ENCODE measurements at regions not wholly inside any gene's neighbourhood (a gene's known extent, or its start where the extent isn't known, plus 50 kb on each side); places are given as distances from the start of the nearest gene placed in this dataset.
"Not testable (repeated sequence)": the region's sequence is repeated elsewhere in the genome, so short reads cannot be mapped to it uniquely, and the experiment has no call there.

DNA sequence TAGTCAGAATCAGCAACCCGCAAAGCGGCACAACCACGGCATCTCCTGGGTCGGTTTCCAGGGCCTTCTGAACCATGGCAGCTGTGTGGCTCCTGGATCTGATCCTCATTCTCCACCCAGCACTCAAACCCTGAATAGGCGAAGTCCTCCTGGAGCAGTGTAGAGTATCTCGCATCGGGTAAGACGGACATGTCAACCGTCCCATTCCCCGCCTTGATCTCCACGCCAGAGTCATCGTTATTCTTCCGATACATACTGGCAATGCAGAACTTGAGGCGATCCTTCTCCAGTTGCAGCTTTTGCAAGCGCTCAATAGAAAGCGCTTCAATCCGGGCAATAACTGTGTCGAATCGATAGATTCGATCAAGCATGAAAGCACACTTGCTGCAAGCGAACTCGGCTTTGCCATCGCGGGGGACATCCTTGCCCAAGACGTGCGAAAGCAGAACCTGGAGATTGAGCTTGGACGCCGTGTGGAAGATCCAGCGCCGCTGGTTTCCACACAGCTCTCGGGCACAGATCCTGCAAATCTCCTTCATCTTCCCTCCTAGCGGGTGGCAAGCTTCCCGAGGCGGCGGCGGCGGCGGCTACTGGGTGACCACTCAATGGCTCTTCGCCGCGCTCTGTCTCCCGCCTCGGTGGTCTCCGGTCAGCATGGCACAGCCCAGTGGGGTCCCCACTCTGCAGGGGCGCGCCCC is 142.9 kb downstream of the NBPF8 start:
- not testable (repeated sequence) for H3K27ac ChIP-seq (ENCODE audit: low read length); H3K9ac ChIP-seq (ENCODE audit: low read length); H3K36me3 ChIP-seq (ENCODE audit: control insufficient read depth, low read depth, low read length); H3K9me3 ChIP-seq (ENCODE audit: control insufficient read depth, low read depth, low read length); H3K27me3 ChIP-seq (ENCODE audit: control insufficient read depth, insufficient read depth, low read length); H3K4me1 ChIP-seq (ENCODE audit: control insufficient read depth, low read depth, low read length)
- H3K4me3 ChIP-seq (ENCODE audit: low read length): peak overlapping the region; percentile 66

GRCh38 chr1:120558303-120559060 is 143.6 kb downstream of the NBPF8 start:
- H3K27ac ChIP-seq (ENCODE audit: low read length); H3K4me1 ChIP-seq (ENCODE audit: control insufficient read depth, low read depth, low read length); H3K9me3 ChIP-seq (ENCODE audit: control insufficient read depth, low read depth, low read length); H3K27me3 ChIP-seq (ENCODE audit: control insufficient read depth, insufficient read depth, low read length); H3K36me3 ChIP-seq (ENCODE audit: control insufficient read depth, low read depth, low read length); H3K9ac ChIP-seq (ENCODE audit: low read length): not testable (repeated sequence)
- H3K4me3 ChIP-seq (ENCODE audit: low read length): peak overlapping the region; percentile 37

GRCh38 chr1:120561767-120562166 is 146.9 kb downstream of the NBPF8 start:
- H3K36me3 ChIP-seq (ENCODE audit: control insufficient read depth, low read depth, low read length); H3K4me3 ChIP-seq (ENCODE audit: low read length); H3K27me3 ChIP-seq (ENCODE audit: control insufficient read depth, insufficient read depth, low read length); H3K9me3 ChIP-seq (ENCODE audit: control insufficient read depth, low read depth, low read length); H3K9ac ChIP-seq (ENCODE audit: low read length); H3K27ac ChIP-seq (ENCODE audit: low read length); H3K4me1 ChIP-seq (ENCODE audit: control insufficient read depth, low read depth, low read length): not testable (repeated sequence)

- H3K36me3 ChIP-seq (ENCODE audit: control insufficient read depth, low read depth, low read length); H3K27ac ChIP-seq (ENCODE audit: low read length); H3K9ac ChIP-seq (ENCODE audit: low read length); H3K27me3 ChIP-seq (ENCODE audit: control insufficient read depth, insufficient read depth, low read length); H3K9me3 ChIP-seq (ENCODE audit: control insufficient read depth, low read depth, low read length); H3K4me3 ChIP-seq (ENCODE audit: low read length); H3K4me1 ChIP-seq (ENCODE audit: control insufficient read depth, low read depth, low read length): not testable (repeated sequence)
These were observed 150.6 kb downstream of the NBPF8 start for GRCh38 chr1:120565396-120565795.

- not testable (repeated sequence) for H3K9me3 ChIP-seq (ENCODE audit: control insufficient read depth, low read depth, low read length); H3K4me3 ChIP-seq (ENCODE audit: low read length); H3K27me3 ChIP-seq (ENCODE audit: control insufficient read depth, insufficient read depth, low read length); H3K27ac ChIP-seq (ENCODE audit: low read length); H3K9ac ChIP-seq (ENCODE audit: low read length); H3K36me3 ChIP-seq (ENCODE audit: control insufficient read depth, low read depth, low read length); H3K4me1 ChIP-seq (ENCODE audit: control insufficient read depth, low read depth, low read length)
These were observed 152.8 kb downstream of the NBPF8 start for GRCh38 chr1:120567620-120568019.

DNA sequence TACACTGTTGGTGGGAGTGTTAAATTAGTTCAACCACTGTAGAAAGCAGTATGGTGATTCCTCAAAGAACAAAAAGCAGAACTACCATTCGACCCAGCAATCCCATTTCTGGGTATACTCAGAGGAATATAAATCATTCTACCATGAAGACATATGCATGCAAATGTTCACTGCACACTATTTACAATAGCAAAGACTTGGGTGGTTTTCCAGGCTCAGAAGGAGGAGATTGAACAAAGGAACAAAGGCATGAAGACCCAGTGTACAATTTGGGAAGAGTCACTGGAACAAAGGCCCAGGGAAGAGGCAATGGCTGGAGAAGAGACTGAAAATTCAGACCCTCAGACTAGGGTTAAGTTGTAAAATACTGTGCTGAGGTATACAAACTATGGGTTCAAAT is 148.5 kb upstream of the NBPF26 start:
- H3K4me3 ChIP-seq (ENCODE audit: low read length); H3K27ac ChIP-seq (ENCODE audit: low read length); H3K4me1 ChIP-seq (ENCODE audit: control insufficient read depth, low read depth, low read length); H3K9me3 ChIP-seq (ENCODE audit: control insufficient read depth, low read depth, low read length); H3K27me3 ChIP-seq (ENCODE audit: control insufficient read depth, insufficient read depth, low read length); H3K9ac ChIP-seq (ENCODE audit: low read length); H3K36me3 ChIP-seq (ENCODE audit: control insufficient read depth, low read depth, low read length): not testable (repeated sequence)

DNA sequence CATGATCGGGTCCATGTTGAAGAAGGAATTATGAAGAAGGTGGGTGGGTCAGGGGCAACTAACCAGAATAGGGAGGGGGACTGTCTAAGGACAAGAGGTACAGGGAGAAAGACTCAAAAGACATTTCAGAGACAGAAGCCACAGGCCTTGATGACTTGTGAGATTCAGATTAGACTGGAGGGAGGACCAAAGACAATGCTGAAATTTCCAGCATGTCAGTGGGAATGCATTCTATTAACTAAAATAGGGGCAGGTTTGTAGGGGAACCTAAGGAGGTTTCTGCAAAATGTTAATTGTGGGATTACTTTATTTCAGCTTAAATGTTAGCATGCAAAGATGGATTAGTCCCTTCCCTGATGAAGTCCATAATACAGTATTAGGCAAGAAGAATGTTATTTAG is 141.6 kb upstream of the NBPF26 start:
- not testable (repeated sequence) for H3K27ac ChIP-seq (ENCODE audit: low read length); H3K27me3 ChIP-seq (ENCODE audit: control insufficient read depth, insufficient read depth, low read length); H3K36me3 ChIP-seq (ENCODE audit: control insufficient read depth, low read depth, low read length); H3K9ac ChIP-seq (ENCODE audit: low read length); H3K4me3 ChIP-seq (ENCODE audit: low read length); H3K4me1 ChIP-seq (ENCODE audit: control insufficient read depth, low read depth, low read length); H3K9me3 ChIP-seq (ENCODE audit: control insufficient read depth, low read depth, low read length)

GRCh38 chr1:120586053-120586452 is 137.7 kb upstream of the NBPF26 start:
- not testable (repeated sequence) for H3K27ac ChIP-seq (ENCODE audit: low read length); H3K4me1 ChIP-seq (ENCODE audit: control insufficient read depth, low read depth, low read length); H3K36me3 ChIP-seq (ENCODE audit: control insufficient read depth, low read depth, low read length); H3K9me3 ChIP-seq (ENCODE audit: control insufficient read depth, low read depth, low read length); H3K27me3 ChIP-seq (ENCODE audit: control insufficient read depth, insufficient read depth, low read length); H3K4me3 ChIP-seq (ENCODE audit: low read length); H3K9ac ChIP-seq (ENCODE audit: low read length)

GRCh38 chr1:120588811-120589210 is 134.9 kb upstream of the NBPF26 start:
- H3K36me3 ChIP-seq (ENCODE audit: control insufficient read depth, low read depth, low read length); H3K4me1 ChIP-seq (ENCODE audit: control insufficient read depth, low read depth, low read length); H3K9me3 ChIP-seq (ENCODE audit: control insufficient read depth, low read depth, low read length); H3K9ac ChIP-seq (ENCODE audit: low read length); H3K4me3 ChIP-seq (ENCODE audit: low read length); H3K27me3 ChIP-seq (ENCODE audit: control insufficient read depth, insufficient read depth, low read length); H3K27ac ChIP-seq (ENCODE audit: low read length): not testable (repeated sequence)

GRCh38 chr1:120591774-120592173 is 132.0 kb upstream of the NBPF26 start:
- not testable (repeated sequence) for H3K27me3 ChIP-seq (ENCODE audit: control insufficient read depth, insufficient read depth, low read length); H3K36me3 ChIP-seq (ENCODE audit: control insufficient read depth, low read depth, low read length); H3K9ac ChIP-seq (ENCODE audit: low read length); H3K9me3 ChIP-seq (ENCODE audit: control insufficient read depth, low read depth, low read length); H3K4me3 ChIP-seq (ENCODE audit: low read length); H3K27ac ChIP-seq (ENCODE audit: low read length); H3K4me1 ChIP-seq (ENCODE audit: control insufficient read depth, low read depth, low read length)

GRCh38 chr1:120592943-120593342 is 130.8 kb upstream of the NBPF26 start:
- not testable (repeated sequence) for H3K9me3 ChIP-seq (ENCODE audit: control insufficient read depth, low read depth, low read length); H3K27me3 ChIP-seq (ENCODE audit: control insufficient read depth, insufficient read depth, low read length); H3K4me1 ChIP-seq (ENCODE audit: control insufficient read depth, low read depth, low read length); H3K36me3 ChIP-seq (ENCODE audit: control insufficient read depth, low read depth, low read length); H3K27ac ChIP-seq (ENCODE audit: low read length); H3K9ac ChIP-seq (ENCODE audit: low read length); H3K4me3 ChIP-seq (ENCODE audit: low read length)

GRCh38 chr1:120593648-120594047 is 130.1 kb upstream of the NBPF26 start:
- not testable (repeated sequence) for H3K9me3 ChIP-seq (ENCODE audit: control insufficient read depth, low read depth, low read length); H3K4me3 ChIP-seq (ENCODE audit: low read length); H3K36me3 ChIP-seq (ENCODE audit: control insufficient read depth, low read depth, low read length); H3K27ac ChIP-seq (ENCODE audit: low read length); H3K9ac ChIP-seq (ENCODE audit: low read length); H3K4me1 ChIP-seq (ENCODE audit: control insufficient read depth, low read depth, low read length); H3K27me3 ChIP-seq (ENCODE audit: control insufficient read depth, insufficient read depth, low read length)

All from iPS-18a (cell line).